GM23338 (cell line): ENCODE measurements at regions not wholly inside any gene's neighbourhood (a gene's known extent, or its start where the extent isn't known, plus 50 kb on each side); places are given as distances from the start of the nearest gene placed in this dataset.
A peak's percentile ranks its signal among the peaks of the same experiment; 100 is the strongest.

ENCODE experiments used
- ATAC-seq: fragments of 200-7000 bp; cut with Tn5 transposase; 3 replicates; pipeline ENCODE4 v1.9.1; 2020
- DNase-seq: peaks from one replicate; pipeline ENCODE4 v3.0.0-alpha.2; 2015; ENCODE audit warnings: low spot score
- H2AFZ ChIP-seq: fragments of 200-600 bp; sonication (generic); 2 replicates; pipeline ENCODE4 v1.8.0; 2016; ENCODE audit warnings: antibody characterized with exemption, mild to moderate bottlenecking, moderate library complexity
- H3F3A ChIP-seq: fragments of 200-600 bp; sonication (generic); replicated peaks from 2 replicates; pipeline ENCODE4 v1.8.0; 2017; ENCODE audit warnings: antibody characterized with exemption, mixed run types, low read depth
- H3K27ac ChIP-seq: fragments of 200-600 bp; sonication (generic); 2 replicates; pipeline ENCODE4 v1.6.1; 2016; ENCODE audit warnings: low read depth
- H3K27me3 ChIP-seq: fragments of 200-600 bp; sonication (generic); 2 replicates; pipeline ENCODE4 v1.8.0; 2016; ENCODE audit warnings: mild to moderate bottlenecking, mixed run types, moderate library complexity; ENCODE audit not compliant: insufficient read depth
- H3K36me3 ChIP-seq: fragments of 200-600 bp; sonication (generic); 2 replicates; pipeline ENCODE4 v1.8.0; 2016; ENCODE audit warnings: mild to moderate bottlenecking; ENCODE audit not compliant: insufficient read depth
- H3K4me1 ChIP-seq: fragments of 200-600 bp; sonication (generic); 2 replicates; pipeline ENCODE4 v1.8.0; 2016; ENCODE audit warnings: mild to moderate bottlenecking, moderate library complexity; ENCODE audit not compliant: insufficient read depth
- H3K4me2 ChIP-seq: fragments of 200-600 bp; sonication (generic); 2 replicates; pipeline ENCODE4 v1.7.1; 2017; ENCODE audit warnings: mixed run types
- H3K4me3 ChIP-seq: fragments of 200-600 bp; sonication (generic); 2 replicates; pipeline ENCODE4 v1.6.1; 2016; ENCODE audit warnings: mixed run types
- H3K79me2 ChIP-seq: fragments of 200-600 bp; sonication (generic); replicated peaks from 2 replicates; pipeline ENCODE4 v1.8.0; 2017; ENCODE audit warnings: mild to moderate bottlenecking; ENCODE audit not compliant: insufficient read depth
- H3K9me2 ChIP-seq: fragments of 200-600 bp; sonication (generic); 2 replicates; pipeline ENCODE4 v1.8.0; 2017; ENCODE audit not compliant: insufficient read depth
- H4K20me1 ChIP-seq: fragments of 200-600 bp; sonication (generic); replicated peaks from 2 replicates; pipeline ENCODE4 v1.8.0; 2017; ENCODE audit warnings: mild to moderate bottlenecking; ENCODE audit not compliant: insufficient read depth
- H3K27ac Mint-ChIP-seq: 2 replicates; pipeline ENCODE4 v1.8.0; 2020; ENCODE audit warnings: inconsistent platforms, mild to moderate bottlenecking, moderate library complexity, mixed read lengths
- H3K27me3 Mint-ChIP-seq: 3 replicates; pipeline ENCODE4 v1.8.0; 2022; ENCODE audit warnings: low read depth, mild to moderate bottlenecking, moderate library complexity, mixed read lengths, inconsistent platforms; ENCODE audit not compliant: insufficient read depth, poor library complexity
- H3K36me3 Mint-ChIP-seq: 3 replicates; pipeline ENCODE4 v1.8.0; 2021; ENCODE audit warnings: low read depth, mild to moderate bottlenecking, inconsistent platforms, moderate library complexity, mixed read lengths
- H3K4me1 Mint-ChIP-seq: 3 replicates; pipeline ENCODE4 v1.8.0; 2020; ENCODE audit warnings: mild to moderate bottlenecking, inconsistent platforms, mixed read lengths
- H3K4me3 Mint-ChIP-seq: 3 replicates; pipeline ENCODE4 v1.8.0; 2021; ENCODE audit warnings: moderate library complexity, mild to moderate bottlenecking, inconsistent platforms, mixed read lengths
- H3K9me3 Mint-ChIP-seq: 3 replicates; pipeline ENCODE4 v1.8.0; 2020; ENCODE audit warnings: moderate library complexity, mild to moderate bottlenecking, inconsistent platforms, mixed read lengths
- CREB1 ChIP-seq: fragments of 250-450 bp; sonication (Bioruptor Pico); IDR thresholded peaks from 2 replicates; pipeline ENCODE4 v1.5.0; 2020; ENCODE audit warnings: low read depth, mild to moderate bottlenecking, moderate library complexity
- EZH2 ChIP-seq: fragments of 200-600 bp; sonication (generic); IDR thresholded peaks from one replicate; pipeline ENCODE4 v1.8.0; 2017; ENCODE audit warnings: antibody characterized with exemption, mild to moderate bottlenecking, low read depth; ENCODE audit not compliant: unreplicated experiment
- EZH2phosphoT487 ChIP-seq: fragments of 200-600 bp; sonication (generic); IDR thresholded peaks from one replicate; pipeline ENCODE4 v1.8.1; 2018; ENCODE audit warnings: antibody characterized with exemption; ENCODE audit not compliant: unreplicated experiment
- JUNB ChIP-seq: IDR thresholded peaks from one replicate; pipeline ENCODE4 v1.6.1; 2016; ENCODE audit warnings: antibody characterized with exemption; ENCODE audit not compliant: unreplicated experiment
- NANOG ChIP-seq: IDR thresholded peaks from 2 replicates; pipeline ENCODE4 v1.6.1; 2016; ENCODE audit warnings: antibody characterized with exemption, borderline replicate concordance
- POLR2AphosphoS5 ChIP-seq: IDR thresholded peaks from 2 replicates; pipeline ENCODE4 v1.6.1; 2016; ENCODE audit warnings: antibody characterized with exemption, low read depth
- STAT1 ChIP-seq: IDR thresholded peaks from one replicate; pipeline ENCODE4 v1.6.1; 2016; ENCODE audit warnings: antibody characterized with exemption; ENCODE audit not compliant: unreplicated experiment
- ZNF114 ChIP-seq: fragments of 250-450 bp; sonication (Bioruptor Pico); IDR thresholded peaks from 2 replicates; pipeline ENCODE4 v1.5.0; 2020; ENCODE audit warnings: mild to moderate bottlenecking, moderate library complexity
- ZNF331 ChIP-seq: fragments of 250-450 bp; sonication (Bioruptor Pico); IDR thresholded peaks from 2 replicates; pipeline ENCODE4 v1.5.0; 2020; ENCODE audit warnings: low read depth, mild to moderate bottlenecking, moderate library complexity
- TF ChIP-seq, protein P1 (sequence below), 2 experiments: fragments of 200-600 bp in 1 of 2; sonication (generic) in 1 of 2; conservative IDR thresholded peaks; 2 replicates each; pipeline versions ENCODE4 v1.5.1 to v1.6.1; 2016 to 2017; ENCODE audit warnings: antibody characterized with exemption in 2 of 2, low read depth in 2 of 2, mild to moderate bottlenecking in 2 of 2, moderate library complexity in 1 of 2
- TF ChIP-seq, protein P2 (sequence below): fragments of 250-450 bp; sonication (Bioruptor Pico); IDR thresholded peaks from 2 replicates; pipeline ENCODE4 v1.5.0; 2020; ENCODE audit warnings: mild to moderate bottlenecking, moderate library complexity
- TF ChIP-seq, protein P3 (sequence below): IDR thresholded peaks from 2 replicates; pipeline ENCODE4 v1.6.1; 2016; ENCODE audit warnings: antibody characterized with exemption
- TF ChIP-seq, protein P4 (sequence below): IDR thresholded peaks from one replicate; pipeline ENCODE4 v1.6.1; 2018; ENCODE audit warnings: antibody characterized with exemption; ENCODE audit not compliant: unreplicated experiment

DNA sequence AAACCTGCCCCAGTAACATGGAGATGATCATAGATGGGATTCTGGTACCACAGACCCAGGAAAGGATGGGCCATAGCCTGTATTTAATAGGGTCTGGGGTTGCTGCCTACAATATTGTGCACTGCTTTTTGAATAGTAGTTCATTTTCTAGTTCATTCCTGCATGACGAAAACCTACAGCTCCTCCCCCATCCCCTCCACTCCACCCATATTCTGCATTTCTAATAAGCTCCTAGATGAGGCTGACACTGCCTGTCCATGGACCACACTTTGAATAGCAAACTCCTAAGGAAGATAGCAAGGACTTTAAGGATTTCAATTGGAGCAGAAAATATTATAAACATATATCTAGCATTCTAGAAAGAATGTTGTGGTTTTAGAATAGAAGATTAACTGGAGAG lies 75.5 kb downstream of the ISOC1 start:
- H4K20me1 ChIP-seq: no peaks in the 10 kb centered on the region
- no peak overlapping the region for H3K4me3 ChIP-seq
- Mint-ChIP-seq H3K27me3 (no peaks in the 10 kb centered on the region), H3K4me1 (peaks cover 8% of the 10 kb centered on the region), H3K4me3 (no peak overlapping the region), H3K9me3 (no peaks in the 10 kb centered on the region), H3K27ac (peak overlapping the region; percentile 51; the same call in 1 of the 2 replicates), H3K36me3 (no peaks in the 10 kb centered on the region)
- H3K4me2 ChIP-seq: no peak overlapping the region
- no peaks in the 10 kb centered on the region; the same call in 1 of the 2 replicates for H3K9me2 ChIP-seq
- no peaks in the 10 kb centered on the region for H3K79me2 ChIP-seq
- no peak for DNase-seq
- TF ChIP-seq EZH2phosphoT487 (no peak), POLR2AphosphoS5 (no peak), ZNF331 (CRISPR knock-in tag) (no peak), NANOG (no peak), CREB1 (CRISPR knock-in tag) (no peak), ZNF114 (CRISPR knock-in tag) (no peak), STAT1 (no peak), JUNB (no peak), EZH2 (no peak)
- TF ChIP-seq, protein P1, sequence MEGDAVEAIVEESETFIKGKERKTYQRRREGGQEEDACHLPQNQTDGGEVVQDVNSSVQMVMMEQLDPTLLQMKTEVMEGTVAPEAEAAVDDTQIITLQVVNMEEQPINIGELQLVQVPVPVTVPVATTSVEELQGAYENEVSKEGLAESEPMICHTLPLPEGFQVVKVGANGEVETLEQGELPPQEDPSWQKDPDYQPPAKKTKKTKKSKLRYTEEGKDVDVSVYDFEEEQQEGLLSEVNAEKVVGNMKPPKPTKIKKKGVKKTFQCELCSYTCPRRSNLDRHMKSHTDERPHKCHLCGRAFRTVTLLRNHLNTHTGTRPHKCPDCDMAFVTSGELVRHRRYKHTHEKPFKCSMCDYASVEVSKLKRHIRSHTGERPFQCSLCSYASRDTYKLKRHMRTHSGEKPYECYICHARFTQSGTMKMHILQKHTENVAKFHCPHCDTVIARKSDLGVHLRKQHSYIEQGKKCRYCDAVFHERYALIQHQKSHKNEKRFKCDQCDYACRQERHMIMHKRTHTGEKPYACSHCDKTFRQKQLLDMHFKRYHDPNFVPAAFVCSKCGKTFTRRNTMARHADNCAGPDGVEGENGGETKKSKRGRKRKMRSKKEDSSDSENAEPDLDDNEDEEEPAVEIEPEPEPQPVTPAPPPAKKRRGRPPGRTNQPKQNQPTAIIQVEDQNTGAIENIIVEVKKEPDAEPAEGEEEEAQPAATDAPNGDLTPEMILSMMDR (conservative IDR thresholded peaks at IDR 0.05; ENCODE audit: low read depth in 2 of 2): no peak
- TF ChIP-seq, protein P2, sequence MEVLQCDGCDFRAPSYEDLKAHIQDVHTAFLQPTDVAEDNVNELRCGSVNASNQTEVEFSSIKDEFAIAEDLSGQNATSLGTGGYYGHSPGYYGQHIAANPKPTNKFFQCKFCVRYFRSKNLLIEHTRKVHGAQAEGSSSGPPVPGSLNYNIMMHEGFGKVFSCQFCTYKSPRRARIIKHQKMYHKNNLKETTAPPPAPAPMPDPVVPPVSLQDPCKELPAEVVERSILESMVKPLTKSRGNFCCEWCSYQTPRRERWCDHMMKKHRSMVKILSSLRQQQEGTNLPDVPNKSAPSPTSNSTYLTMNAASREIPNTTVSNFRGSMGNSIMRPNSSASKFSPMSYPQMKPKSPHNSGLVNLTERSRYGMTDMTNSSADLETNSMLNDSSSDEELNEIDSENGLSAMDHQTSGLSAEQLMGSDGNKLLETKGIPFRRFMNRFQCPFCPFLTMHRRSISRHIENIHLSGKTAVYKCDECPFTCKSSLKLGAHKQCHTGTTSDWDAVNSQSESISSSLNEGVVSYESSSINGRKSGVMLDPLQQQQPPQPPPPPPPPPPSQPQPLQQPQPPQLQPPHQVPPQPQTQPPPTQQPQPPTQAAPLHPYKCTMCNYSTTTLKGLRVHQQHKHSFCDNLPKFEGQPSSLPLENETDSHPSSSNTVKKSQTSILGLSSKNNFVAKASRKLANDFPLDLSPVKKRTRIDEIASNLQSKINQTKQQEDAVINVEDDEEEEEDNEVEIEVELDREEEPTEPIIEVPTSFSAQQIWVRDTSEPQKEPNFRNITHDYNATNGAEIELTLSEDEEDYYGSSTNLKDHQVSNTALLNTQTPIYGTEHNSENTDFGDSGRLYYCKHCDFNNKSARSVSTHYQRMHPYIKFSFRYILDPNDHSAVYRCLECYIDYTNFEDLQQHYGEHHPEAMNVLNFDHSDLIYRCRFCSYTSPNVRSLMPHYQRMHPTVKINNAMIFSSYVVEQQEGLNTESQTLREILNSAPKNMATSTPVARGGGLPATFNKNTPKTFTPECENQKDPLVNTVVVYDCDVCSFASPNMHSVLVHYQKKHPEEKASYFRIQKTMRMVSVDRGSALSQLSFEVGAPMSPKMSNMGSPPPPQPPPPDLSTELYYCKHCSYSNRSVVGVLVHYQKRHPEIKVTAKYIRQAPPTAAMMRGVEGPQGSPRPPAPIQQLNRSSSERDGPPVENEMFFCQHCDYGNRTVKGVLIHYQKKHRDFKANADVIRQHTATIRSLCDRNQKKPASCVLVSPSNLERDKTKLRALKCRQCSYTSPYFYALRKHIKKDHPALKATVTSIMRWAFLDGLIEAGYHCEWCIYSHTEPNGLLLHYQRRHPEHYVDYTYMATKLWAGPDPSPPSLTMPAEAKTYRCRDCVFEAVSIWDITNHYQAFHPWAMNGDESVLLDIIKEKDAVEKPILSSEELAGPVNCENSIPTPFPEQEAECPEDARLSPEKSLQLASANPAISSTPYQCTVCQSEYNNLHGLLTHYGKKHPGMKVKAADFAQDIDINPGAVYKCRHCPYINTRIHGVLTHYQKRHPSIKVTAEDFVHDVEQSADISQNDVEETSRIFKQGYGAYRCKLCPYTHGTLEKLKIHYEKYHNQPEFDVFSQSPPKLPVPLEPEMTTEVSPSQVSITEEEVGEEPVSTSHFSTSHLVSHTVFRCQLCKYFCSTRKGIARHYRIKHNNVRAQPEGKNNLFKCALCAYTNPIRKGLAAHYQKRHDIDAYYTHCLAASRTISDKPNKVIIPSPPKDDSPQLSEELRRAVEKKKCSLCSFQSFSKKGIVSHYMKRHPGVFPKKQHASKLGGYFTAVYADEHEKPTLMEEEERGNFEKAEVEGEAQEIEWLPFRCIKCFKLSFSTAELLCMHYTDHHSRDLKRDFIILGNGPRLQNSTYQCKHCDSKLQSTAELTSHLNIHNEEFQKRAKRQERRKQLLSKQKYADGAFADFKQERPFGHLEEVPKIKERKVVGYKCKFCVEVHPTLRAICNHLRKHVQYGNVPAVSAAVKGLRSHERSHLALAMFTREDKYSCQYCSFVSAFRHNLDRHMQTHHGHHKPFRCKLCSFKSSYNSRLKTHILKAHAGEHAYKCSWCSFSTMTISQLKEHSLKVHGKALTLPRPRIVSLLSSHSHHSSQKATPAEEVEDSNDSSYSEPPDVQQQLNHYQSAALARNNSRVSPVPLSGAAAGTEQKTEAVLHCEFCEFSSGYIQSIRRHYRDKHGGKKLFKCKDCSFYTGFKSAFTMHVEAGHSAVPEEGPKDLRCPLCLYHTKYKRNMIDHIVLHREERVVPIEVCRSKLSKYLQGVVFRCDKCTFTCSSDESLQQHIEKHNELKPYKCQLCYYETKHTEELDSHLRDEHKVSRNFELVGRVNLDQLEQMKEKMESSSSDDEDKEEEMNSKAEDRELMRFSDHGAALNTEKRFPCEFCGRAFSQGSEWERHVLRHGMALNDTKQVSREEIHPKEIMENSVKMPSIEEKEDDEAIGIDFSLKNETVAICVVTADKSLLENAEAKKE (CRISPR knock-in tag): no peak
- TF ChIP-seq, protein P3, sequence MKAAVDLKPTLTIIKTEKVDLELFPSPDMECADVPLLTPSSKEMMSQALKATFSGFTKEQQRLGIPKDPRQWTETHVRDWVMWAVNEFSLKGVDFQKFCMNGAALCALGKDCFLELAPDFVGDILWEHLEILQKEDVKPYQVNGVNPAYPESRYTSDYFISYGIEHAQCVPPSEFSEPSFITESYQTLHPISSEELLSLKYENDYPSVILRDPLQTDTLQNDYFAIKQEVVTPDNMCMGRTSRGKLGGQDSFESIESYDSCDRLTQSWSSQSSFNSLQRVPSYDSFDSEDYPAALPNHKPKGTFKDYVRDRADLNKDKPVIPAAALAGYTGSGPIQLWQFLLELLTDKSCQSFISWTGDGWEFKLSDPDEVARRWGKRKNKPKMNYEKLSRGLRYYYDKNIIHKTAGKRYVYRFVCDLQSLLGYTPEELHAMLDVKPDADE: no peak
- TF ChIP-seq, protein P4, sequence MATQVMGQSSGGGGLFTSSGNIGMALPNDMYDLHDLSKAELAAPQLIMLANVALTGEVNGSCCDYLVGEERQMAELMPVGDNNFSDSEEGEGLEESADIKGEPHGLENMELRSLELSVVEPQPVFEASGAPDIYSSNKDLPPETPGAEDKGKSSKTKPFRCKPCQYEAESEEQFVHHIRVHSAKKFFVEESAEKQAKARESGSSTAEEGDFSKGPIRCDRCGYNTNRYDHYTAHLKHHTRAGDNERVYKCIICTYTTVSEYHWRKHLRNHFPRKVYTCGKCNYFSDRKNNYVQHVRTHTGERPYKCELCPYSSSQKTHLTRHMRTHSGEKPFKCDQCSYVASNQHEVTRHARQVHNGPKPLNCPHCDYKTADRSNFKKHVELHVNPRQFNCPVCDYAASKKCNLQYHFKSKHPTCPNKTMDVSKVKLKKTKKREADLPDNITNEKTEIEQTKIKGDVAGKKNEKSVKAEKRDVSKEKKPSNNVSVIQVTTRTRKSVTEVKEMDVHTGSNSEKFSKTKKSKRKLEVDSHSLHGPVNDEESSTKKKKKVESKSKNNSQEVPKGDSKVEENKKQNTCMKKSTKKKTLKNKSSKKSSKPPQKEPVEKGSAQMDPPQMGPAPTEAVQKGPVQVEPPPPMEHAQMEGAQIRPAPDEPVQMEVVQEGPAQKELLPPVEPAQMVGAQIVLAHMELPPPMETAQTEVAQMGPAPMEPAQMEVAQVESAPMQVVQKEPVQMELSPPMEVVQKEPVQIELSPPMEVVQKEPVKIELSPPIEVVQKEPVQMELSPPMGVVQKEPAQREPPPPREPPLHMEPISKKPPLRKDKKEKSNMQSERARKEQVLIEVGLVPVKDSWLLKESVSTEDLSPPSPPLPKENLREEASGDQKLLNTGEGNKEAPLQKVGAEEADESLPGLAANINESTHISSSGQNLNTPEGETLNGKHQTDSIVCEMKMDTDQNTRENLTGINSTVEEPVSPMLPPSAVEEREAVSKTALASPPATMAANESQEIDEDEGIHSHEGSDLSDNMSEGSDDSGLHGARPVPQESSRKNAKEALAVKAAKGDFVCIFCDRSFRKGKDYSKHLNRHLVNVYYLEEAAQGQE: no peak
- H3K27ac ChIP-seq: no peak overlapping the region
- H3F3A ChIP-seq: no peaks in the 10 kb centered on the region
- no peak overlapping the region for H2AFZ ChIP-seq
- 0 out of 2 replicates have a peak, but pooled peaks cover 5% of the 10 kb centered on the region for H3K4me1 ChIP-seq
- no peaks in the 10 kb centered on the region for H3K27me3 ChIP-seq
- no peaks in the 10 kb centered on the region for H3K36me3 ChIP-seq
- no peak for ATAC-seq
